Common myeloid progenitor, CD34-positive (primary cell): ENCODE measurements at regions not wholly inside any gene's neighbourhood (a gene's known extent, or its start where the extent isn't known, plus 50 kb on each side); places are given as distances from the start of the nearest gene placed in this dataset.
A peak's percentile ranks its signal among the peaks of the same experiment; 100 is the strongest.

Experiments used
- CTCF ChIA-PET: fragments of 350-600 bp; sonication (Branson Sonifier 250); formaldehyde crosslinking; loops from one replicate; lab custom pipeline; 2021; ENCODE audit warnings: antibody characterized with exemption; lab: Charles Lee
- POLR2A ChIA-PET: fragments of 350-600 bp; sonication (Branson Sonifier 250); formaldehyde crosslinking; loops from one replicate; lab custom pipeline; 2021; ENCODE audit warnings: antibody characterized with exemption; lab: Charles Lee
- DNase-seq, 3 donors: peaks; one replicate each; pipeline versions ENCODE4 v3.0.0 to v3.0.0-alpha.2; 2013
- H3K27ac ChIP-seq, 2 experiments: 1 replicate in 1 of 2; 2 replicates in 1 of 2; pipeline ENCODE4 v1.7.0; 2013; ENCODE audit warnings: inconsistent platforms in 2 of 2, low read length in 2 of 2, mild to moderate bottlenecking in 2 of 2, low read depth in 1 of 2, moderate library complexity in 1 of 2; ENCODE audit not compliant: severe bottlenecking in 2 of 2, insufficient read depth in 1 of 2, poor library complexity in 1 of 2
- H3K27me3 ChIP-seq, 5 experiments: replicated peaks in 2 of 5; 1 replicate in 3 of 5; 2 replicates in 2 of 5; pipeline versions ENCODE4 v1.6.1 to v1.7.0; 2013; ENCODE audit warnings: low read length in 4 of 5, mild to moderate bottlenecking in 2 of 5, moderate library complexity in 2 of 5, inconsistent platforms in 1 of 5; ENCODE audit not compliant: insufficient read depth in 5 of 5, control insufficient read depth in 4 of 5
- H3K36me3 ChIP-seq, 4 experiments: 1 replicate in 2 of 4; 2 replicates in 2 of 4; pipeline versions ENCODE4 v1.6.1 to v1.7.0; 2013; ENCODE audit warnings: low read length in 3 of 4, control low read depth in 1 of 4, mild to moderate bottlenecking in 1 of 4; ENCODE audit not compliant: control insufficient read depth in 4 of 4, insufficient read depth in 4 of 4
- H3K4me1 ChIP-seq, 4 experiments: 1 replicate in 3 of 4; 2 replicates in 1 of 4; pipeline versions ENCODE4 v1.6.1 to v1.7.1; 2013; ENCODE audit warnings: low read length in 3 of 4, mild to moderate bottlenecking in 3 of 4, control low read depth in 1 of 4, inconsistent platforms in 1 of 4, moderate library complexity in 1 of 4; ENCODE audit not compliant: control insufficient read depth in 4 of 4, insufficient read depth in 4 of 4; ENCODE audit errors: control extremely low read depth in 1 of 4
- H3K4me3 ChIP-seq, 7 experiments: 1 replicate in 4 of 7; 2 replicates in 3 of 7; pipeline versions ENCODE4 v1.5.1 to v1.7.0; 2013; ENCODE audit warnings: mild to moderate bottlenecking in 7 of 7, low read length in 6 of 7, moderate library complexity in 6 of 7, inconsistent platforms in 2 of 7, low read depth in 2 of 7, control low read depth in 1 of 7; ENCODE audit not compliant: insufficient read depth in 4 of 7, control insufficient read depth in 1 of 7; ENCODE audit errors: extremely low read depth in 1 of 7
- H3K9me3 ChIP-seq, 5 experiments: 1 replicate in 4 of 5; 2 replicates in 1 of 5; pipeline versions ENCODE4 v1.6.1 to v1.7.1; 2013; ENCODE audit warnings: low read length in 4 of 5, mild to moderate bottlenecking in 2 of 5, inconsistent platforms in 1 of 5, low read depth in 1 of 5, moderate library complexity in 1 of 5; ENCODE audit not compliant: control insufficient read depth in 4 of 5, insufficient read depth in 2 of 5; ENCODE audit errors: control extremely low read depth in 1 of 5
- WGBS: methylation state at CpG from one replicate; pipeline ENCODE4 v1.1.5; 2013; ENCODE audit not compliant: insufficient coverage; 5-methylcytosine and 5-hydroxymethylcytosine counted together

GRCh38 chr2:41137031-41137430 lies 685.1 kb upstream of the SLC8A1 start:
- Histone ChIP-seq H3K27me3 (no peaks in the 10 kb centered on the region), H3K36me3 (no peaks in the 10 kb centered on the region), H3K9me3 (no peaks in the 10 kb centered on the region), H3K4me3 (peak overlapping the region in 1 of 7 experiments; percentile 23), H3K4me1 (peaks cover 0 to 3% (median 0%) of the 10 kb centered on the region in 4 experiments), H3K27ac (no peak overlapping the region)
- ChIA-PET CTCF (no interaction called here), POLR2A (no interaction called here)
- DNase-seq: peak; percentile 5 to 50 (median 41)
- no CpG with 5 or more reads among the region's 1 CpG for WGBS

- H3K4me3 ChIP-seq: no peak overlapping the region
- ChIA-PET CTCF (no interaction called here), POLR2A (interaction anchor here (0.6 kb wide), 1 partner anchor 274 kb away, joined by 3 read pairs; no protein-coding TSS in a partner anchor)
- no peaks in the 10 kb centered on the region for H3K36me3 ChIP-seq
- DNase-seq: no peak
- no peaks in the 10 kb centered on the region for H3K9me3 ChIP-seq
- H3K27me3 ChIP-seq: no peaks in the 10 kb centered on the region
- no peak overlapping the region for H3K27ac ChIP-seq
- H3K4me1 ChIP-seq: peaks cover 0 to 3% (median 0%) of the 10 kb centered on the region in 4 experiments
- 90% methylated on average over 2 of the region's 5 CpGs for WGBS
Measured at GRCh38 chr2:41141146-41141791, 689.4 kb upstream of the SLC8A1 start.

- Histone ChIP-seq H3K27me3 (no peaks in the 10 kb centered on the region), H3K4me1 (no peaks in the 10 kb centered on the region), H3K36me3 (no peaks in the 10 kb centered on the region), H3K27ac (no peak overlapping the region), H3K9me3 (no peaks in the 10 kb centered on the region), H3K4me3 (no peak overlapping the region)
- no peak for DNase-seq
- ChIA-PET POLR2A (no interaction called here), CTCF (no interaction called here)
- WGBS: no CpG with 5 or more reads among the region's 1 CpG
Measured at GRCh38 chr2:41142478-41142877, 690.6 kb upstream of the SLC8A1 start.

GRCh38 chr2:41145066-41145465 lies 693.2 kb upstream of the SLC8A1 start:
- ChIA-PET POLR2A (no interaction called here), CTCF (interaction anchor here (2.2 kb wide), 1 partner anchor 11 kb away, joined by 8 read pairs; no protein-coding TSS in a partner anchor)
- H3K9me3 ChIP-seq: no peaks in the 10 kb centered on the region
- no peak overlapping the region for H3K27ac ChIP-seq
- WGBS: no CpG with 5 or more reads among the region's 1 CpG
- no peaks in the 10 kb centered on the region for H3K36me3 ChIP-seq
- no peak overlapping the region for H3K4me3 ChIP-seq
- no peak for DNase-seq
- H3K27me3 ChIP-seq: no peaks in the 10 kb centered on the region
- no peaks in the 10 kb centered on the region for H3K4me1 ChIP-seq

- CTCF ChIA-PET: no interaction called here
Measured at GRCh38 chr2:41149054-41149453, 697.2 kb upstream of the SLC8A1 start.

GRCh38 chr2:41151746-41152145 lies 699.9 kb upstream of the SLC8A1 start:
- no peak for DNase-seq
- no peaks in the 10 kb centered on the region for H3K36me3 ChIP-seq
- no peaks in the 10 kb centered on the region for H3K27me3 ChIP-seq
- H3K4me3 ChIP-seq: no peak overlapping the region
- POLR2A ChIA-PET: no interaction called here
- H3K4me1 ChIP-seq: no peaks in the 10 kb centered on the region
- no peak overlapping the region for H3K27ac ChIP-seq
- 94% methylated on average over 3 of the region's 4 CpGs for WGBS
- CTCF ChIA-PET: interaction anchor here (1.5 kb wide), 1 partner anchor 19 kb away, joined by 3 read pairs; no protein-coding TSS in a partner anchor
- H3K9me3 ChIP-seq: no peaks in the 10 kb centered on the region

More at GRCh38 chr2:41149054-41149453, 697.2 kb upstream of the SLC8A1 start:
- Histone ChIP-seq H3K36me3 (no peaks in the 10 kb centered on the region), H3K4me1 (no peaks in the 10 kb centered on the region), H3K27ac (no peak overlapping the region), H3K27me3 (no peaks in the 10 kb centered on the region), H3K9me3 (no peaks in the 10 kb centered on the region), H3K4me3 (no peak overlapping the region)
- POLR2A ChIA-PET: no interaction called here
- no CpG with 5 or more reads among the region's 1 CpG for WGBS
- DNase-seq: no peak

GRCh38 chr2:41152318-41152717 lies 700.4 kb upstream of the SLC8A1 start:
- Histone ChIP-seq H3K27ac (no peak overlapping the region), H3K27me3 (no peaks in the 10 kb centered on the region), H3K36me3 (no peaks in the 10 kb centered on the region), H3K4me3 (no peak overlapping the region), H3K9me3 (no peaks in the 10 kb centered on the region), H3K4me1 (no peaks in the 10 kb centered on the region)
- DNase-seq: no peak
- ChIA-PET POLR2A (no interaction called here), CTCF (no interaction called here)
